Ovary (tissue), 7 donors: ENCODE measurements at regions not wholly inside any gene's neighbourhood (a gene's known extent, or its start where the extent isn't known, plus 50 kb on each side); places are given as distances from the start of the nearest gene placed in this dataset.
"Not testable (repeated sequence)": the region's sequence is repeated elsewhere in the genome, so short reads cannot be mapped to it uniquely, and the experiment has no call there.

Experiments
- DNase-seq, 5 donors: peaks; one replicate each; pipeline ENCODE4 v3.0.0-alpha.2; 2019 to 2020
- H3K27ac ChIP-seq, 2 donors: fragments of 200-600 bp; one replicate each; pipeline versions ENCODE4 v1.5.1 to v1.8.0; 2019 to 2022
- H3K27me3 ChIP-seq: fragments of 200-600 bp; one replicate; pipeline ENCODE4 v1.8.0; 2022
- H3K36me3 ChIP-seq: fragments of 200-600 bp; sonication (generic); one replicate; pipeline ENCODE4 v1.5.1; 2019
- H3K4me1 ChIP-seq: one replicate; pipeline ENCODE4 v1.8.1; 2013; ENCODE audit warnings: mild to moderate bottlenecking, moderate library complexity; ENCODE audit not compliant: insufficient read depth
- H3K4me3 ChIP-seq: fragments of 200-600 bp; sonication (generic); one replicate; pipeline ENCODE4 v1.5.1; 2017
- H3K9me3 ChIP-seq, 2 donors: fragments of 200-600 bp in 1 of 2; sonication (generic) in 1 of 2; one replicate each; pipeline versions ENCODE4 v1.5.1 to v1.8.1; 2013 to 2019; ENCODE audit warnings: mild to moderate bottlenecking in 1 of 2, moderate library complexity in 1 of 2
- EP300 ChIP-seq: sonication (generic); formaldehyde crosslinking; IDR thresholded peaks from one replicate; pipeline ENCODE4 v1.6.1; 2017; ENCODE audit warnings: antibody characterized with exemption
- POLR2A ChIP-seq: fragments of 450-650 bp; IDR thresholded peaks from one replicate; pipeline ENCODE4 v1.6.1; 2017; ENCODE audit warnings: antibody characterized with exemption, mild to moderate bottlenecking, moderate library complexity
- WGBS, 3 donors: extraction: QIAGEN DNeasy Blood & Tissue Kit in 1 of 3; methylation state at CpG; one replicate each; pipeline versions ENCODE4 v1.1.5 to v1.1.7; 2013 to 2017; 5-methylcytosine and 5-hydroxymethylcytosine counted together
- intact Hi-C, 4 donors: fragments of 100-400 bp; cut with DNase I; formaldehyde crosslinking; loops; one replicate each; pipeline versions ENCODE4 v1.11.0 to v1.15.1; 2022 to 2023
- TF ChIP-seq, protein P1 (sequence below), 3 donors: fragments of 450-650 bp in 2 of 3; fragments of 200-600 bp in 1 of 3; IDR thresholded peaks; one replicate each; pipeline versions ENCODE4 v1.5.1 to v1.8.0; 2016 to 2022; ENCODE audit warnings: antibody characterized with exemption in 3 of 3, mild to moderate bottlenecking in 1 of 3
- donor health status: DM: no; HTN: no; CAD: no; lungs with moderate emphysema.
- donor health status: DM: no; HTN: no; CAD: no.
- donor health status: Bipolar disorder and iron deficiency.
- donor health status: DM: no; HTN: no; CAD: no.
- donor health status: DM: yes; HTN: yes; CAD: no.

DNA sequence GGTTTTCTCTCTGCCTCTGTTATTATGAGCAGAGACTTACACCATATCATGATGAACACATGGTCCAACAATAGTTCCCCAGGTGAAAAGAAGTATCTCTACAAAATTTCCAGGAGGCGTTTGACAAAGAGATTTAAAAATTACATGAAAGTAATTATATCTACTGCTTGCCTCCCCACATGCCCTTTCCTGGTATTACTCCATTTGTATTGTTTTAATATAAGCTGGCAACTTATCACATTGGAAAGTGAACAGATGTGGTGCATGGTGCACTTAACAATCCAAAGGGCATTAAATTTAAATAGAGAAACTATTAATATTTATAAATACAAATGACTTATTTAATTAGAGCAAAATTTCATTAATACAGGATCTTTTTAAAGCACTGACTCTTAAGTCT lies 638.2 kb downstream of the ANKRD7 start:
- 47 to 49% (median 48%) methylated on average over 1 of the region's 1 CpG for WGBS, 3 donors
- TF ChIP-seq POLR2A (no peak), EP300 (no peak)
- TF ChIP-seq, protein P1, sequence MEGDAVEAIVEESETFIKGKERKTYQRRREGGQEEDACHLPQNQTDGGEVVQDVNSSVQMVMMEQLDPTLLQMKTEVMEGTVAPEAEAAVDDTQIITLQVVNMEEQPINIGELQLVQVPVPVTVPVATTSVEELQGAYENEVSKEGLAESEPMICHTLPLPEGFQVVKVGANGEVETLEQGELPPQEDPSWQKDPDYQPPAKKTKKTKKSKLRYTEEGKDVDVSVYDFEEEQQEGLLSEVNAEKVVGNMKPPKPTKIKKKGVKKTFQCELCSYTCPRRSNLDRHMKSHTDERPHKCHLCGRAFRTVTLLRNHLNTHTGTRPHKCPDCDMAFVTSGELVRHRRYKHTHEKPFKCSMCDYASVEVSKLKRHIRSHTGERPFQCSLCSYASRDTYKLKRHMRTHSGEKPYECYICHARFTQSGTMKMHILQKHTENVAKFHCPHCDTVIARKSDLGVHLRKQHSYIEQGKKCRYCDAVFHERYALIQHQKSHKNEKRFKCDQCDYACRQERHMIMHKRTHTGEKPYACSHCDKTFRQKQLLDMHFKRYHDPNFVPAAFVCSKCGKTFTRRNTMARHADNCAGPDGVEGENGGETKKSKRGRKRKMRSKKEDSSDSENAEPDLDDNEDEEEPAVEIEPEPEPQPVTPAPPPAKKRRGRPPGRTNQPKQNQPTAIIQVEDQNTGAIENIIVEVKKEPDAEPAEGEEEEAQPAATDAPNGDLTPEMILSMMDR (IDR thresholded peaks at IDR 0.05): no peak

DNA sequence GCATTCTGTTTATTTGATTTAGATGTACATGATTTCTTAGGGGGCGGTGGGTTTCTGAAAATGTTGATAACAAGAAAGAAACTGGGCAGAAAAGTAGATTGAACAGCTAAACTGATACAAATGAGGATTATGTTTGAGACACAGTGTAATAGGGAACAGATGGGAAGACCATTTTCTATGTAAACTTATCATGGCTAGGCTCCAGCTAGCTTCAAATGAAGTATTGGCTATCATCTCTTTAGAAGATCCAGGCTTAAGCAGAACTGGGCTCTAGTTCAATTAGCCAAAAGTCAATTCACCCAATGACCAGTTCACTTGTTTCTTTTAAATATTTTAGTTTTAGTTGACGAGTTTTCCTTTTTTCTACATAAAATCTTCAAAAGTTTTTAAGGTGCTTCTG lies 639.5 kb downstream of the ANKRD7 start:
- no peaks in the 10 kb centered on the region for H3K9me3 ChIP-seq
- no peaks in the 10 kb centered on the region for H3K27me3 ChIP-seq
- no peaks in the 10 kb centered on the region for H3K4me1 ChIP-seq
- TF ChIP-seq, protein P1 (IDR thresholded peaks at IDR 0.05): no peak
- TF ChIP-seq EP300 (no peak), POLR2A (no peak)
- no peak overlapping the region for H3K4me3 ChIP-seq
- 11 to 19% (median 16%) methylated on average over 2 of the region's 2 CpGs for WGBS, 3 donors
- no peak overlapping the region for H3K27ac ChIP-seq
- H3K36me3 ChIP-seq: no peaks in the 10 kb centered on the region
- intact Hi-C loops: no loop called here
- DNase-seq: no peak

More for the DNA sequence above, 638.2 kb downstream of the ANKRD7 start:
- Histone ChIP-seq H3K9me3 (no peaks in the 10 kb centered on the region), H3K27me3 (no peaks in the 10 kb centered on the region), H3K4me1 (no peaks in the 10 kb centered on the region), H3K36me3 (no peaks in the 10 kb centered on the region), H3K4me3 (no peak overlapping the region), H3K27ac (no peak overlapping the region)
- DNase-seq: no peak
- intact Hi-C loops: no loop called here

DNA sequence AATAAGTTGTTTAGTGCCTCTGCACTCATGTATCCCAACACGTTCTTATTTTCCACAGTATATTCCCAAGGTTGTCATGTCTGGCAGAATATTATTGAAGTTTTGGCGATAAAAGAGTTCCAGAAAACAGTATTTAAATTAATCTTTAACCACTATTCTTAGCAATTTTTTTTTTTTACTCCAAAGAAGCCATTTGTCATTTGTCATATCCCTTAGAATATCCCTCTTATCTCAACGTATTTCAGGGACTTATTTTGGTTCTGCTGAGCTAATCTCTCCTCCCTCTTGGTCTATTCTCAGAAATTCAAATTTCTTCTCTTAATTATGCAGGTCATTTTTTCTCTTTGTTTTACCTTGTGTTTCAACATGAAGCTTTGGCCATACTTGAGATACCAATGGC lies 643.4 kb downstream of the ANKRD7 start:
- Histone ChIP-seq H3K36me3 (no peaks in the 10 kb centered on the region), H3K4me1 (no peaks in the 10 kb centered on the region), H3K27ac (no peak overlapping the region), H3K4me3 (no peak overlapping the region), H3K9me3 (no peaks in the 10 kb centered on the region), H3K27me3 (no peaks in the 10 kb centered on the region)
- WGBS, 3 donors: 32 to 48% (median 40%) methylated on average over 3 of the region's 3 CpGs
- TF ChIP-seq, protein P1 (IDR thresholded peaks at IDR 0.05): no peak
- TF ChIP-seq POLR2A (no peak), EP300 (no peak)
- DNase-seq: no peak
- intact Hi-C loops: loop anchor here in 1 of 4 donors (5.0 kb wide), 1 partner anchor 526 kb away; no protein-coding TSS in a partner anchor

DNA sequence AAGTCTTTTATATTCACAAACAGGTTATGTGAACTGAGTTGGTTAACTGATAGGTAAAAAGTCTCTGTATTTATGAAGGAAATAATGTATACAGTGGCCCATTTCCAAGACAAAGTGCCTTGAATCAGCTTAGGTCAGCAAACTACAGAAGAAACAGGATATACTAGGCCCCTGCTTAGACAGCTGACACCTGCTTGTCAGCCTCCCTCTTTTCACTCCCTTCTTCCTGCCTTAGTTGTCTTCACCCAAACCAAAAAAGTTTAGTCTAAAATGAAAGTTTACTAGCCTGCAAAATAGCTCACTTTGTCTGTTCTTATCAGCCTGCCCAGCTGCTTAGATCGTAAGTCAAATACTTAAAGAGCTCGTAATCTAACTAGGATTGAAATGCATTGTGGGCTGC lies 644.6 kb downstream of the ANKRD7 start:
- 14 to 25% (median 17%) methylated on average over 2 of the region's 2 CpGs for WGBS, 3 donors
- not testable (repeated sequence) for H3K36me3 ChIP-seq, H3K4me1 ChIP-seq, H3K27ac ChIP-seq, H3K4me3 ChIP-seq, H3K27me3 ChIP-seq, DNase-seq, H3K9me3 ChIP-seq
- intact Hi-C loops: loop anchor here in 1 of 4 donors (5.0 kb wide), 1 partner anchor 527 kb away; no protein-coding TSS in a partner anchor

DNA sequence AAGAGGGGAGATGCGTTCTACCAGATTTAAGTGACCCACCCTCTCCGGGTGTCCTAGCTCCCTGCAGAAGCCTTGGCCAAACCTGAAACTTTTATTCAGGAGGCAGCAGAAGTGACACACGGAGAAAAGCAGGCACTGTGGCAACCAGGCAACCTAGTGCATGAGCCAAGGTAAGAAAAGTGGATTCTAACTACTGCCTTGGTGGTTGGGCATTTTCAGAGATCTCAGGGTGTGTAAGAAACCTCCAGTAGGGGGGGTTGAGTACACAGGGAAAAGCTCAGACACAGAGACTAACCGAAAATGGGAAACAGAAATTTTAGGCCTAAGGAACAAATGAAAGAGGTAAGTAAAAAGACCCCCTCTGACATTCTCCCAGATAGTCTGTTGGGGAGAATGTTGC lies 645.7 kb downstream of the ANKRD7 start:
- TF ChIP-seq, protein P1 (IDR thresholded peaks at IDR 0.05): no peak
- TF ChIP-seq POLR2A (no peak), EP300 (no peak)
- Histone ChIP-seq H3K27me3 (no peaks in the 10 kb centered on the region), H3K4me1 (no peaks in the 10 kb centered on the region), H3K36me3 (no peaks in the 10 kb centered on the region), H3K9me3 (no peaks in the 10 kb centered on the region), H3K4me3 (no peak overlapping the region), H3K27ac (no peak overlapping the region)
- intact Hi-C loops: no loop called here
- DNase-seq: no peak
- 90 to 93% (median 91%) methylated on average over 4 of the region's 4 CpGs for WGBS, 3 donors
